HG03520 (cell line): ENCODE measurements at regions not wholly inside any gene's neighbourhood (a gene's known extent, or its start where the extent isn't known, plus 50 kb on each side); places are given as distances from the start of the nearest gene placed in this dataset.
"Not testable (repeated sequence)": the region's sequence is repeated elsewhere in the genome, so short reads cannot be mapped to it uniquely, and the experiment has no call there.

Experiments
- ATAC-seq: cut with Tn5 transposase; IDR thresholded peaks from one replicate; pipeline ENCODE4 v1.9.1; 2021; ENCODE audit warnings: mild to moderate bottlenecking, moderate library complexity; ENCODE audit not compliant: unreplicated experiment

- peak; percentile 79 for ATAC-seq
Observed at GRCh38 chr7:32691965-32692815, 196.9 kb downstream of the AVL9 start.

- ATAC-seq, result not testable (repeated sequence)
Observed at GRCh38 chr7:32688092-32688491, 192.8 kb downstream of the AVL9 start.

GRCh38 chr7:32681174-32681518, 185.9 kb downstream of the AVL9 start:
- ATAC-seq, result no peak

GRCh38 chr7:32680259-32681173, 185.2 kb downstream of the AVL9 start:
- ATAC-seq, result no peak

- ATAC-seq, result no peak
Observed at GRCh38 chr7:32679192-32679591, 183.9 kb downstream of the AVL9 start.

- ATAC-seq, result no peak
Observed at GRCh38 chr7:32677593-32677992, 182.3 kb downstream of the AVL9 start.

GRCh38 chr7:32676249-32676941, 181.1 kb downstream of the AVL9 start:
- ATAC-seq, result no peak

GRCh38 chr7:32673275-32673983, 178.1 kb downstream of the AVL9 start:
- ATAC-seq, result no peak

GRCh38 chr7:32670110-32671025, 175.1 kb downstream of the AVL9 start:
- no peak for ATAC-seq

- not testable (repeated sequence) for ATAC-seq
Observed at GRCh38 chr7:32669173-32669870, 174.0 kb downstream of the AVL9 start.

- not testable (repeated sequence) for ATAC-seq
Observed at GRCh38 chr7:32668387-32669097, 173.3 kb downstream of the AVL9 start.

GRCh38 chr7:32667586-32667985, 172.3 kb downstream of the AVL9 start:
- ATAC-seq, result not testable (repeated sequence)

- not testable (repeated sequence) for ATAC-seq
Observed at GRCh38 chr7:32663805-32664211, 168.5 kb downstream of the AVL9 start.

- not testable (repeated sequence) for ATAC-seq
Observed at GRCh38 chr7:32662509-32662908, 167.2 kb downstream of the AVL9 start.

- no peak for ATAC-seq
Observed at GRCh38 chr7:32661929-32662328, 166.6 kb downstream of the AVL9 start.

- no peak for ATAC-seq
Observed at GRCh38 chr7:32661501-32661900, 166.2 kb downstream of the AVL9 start.

- ATAC-seq, result no peak
Observed at GRCh38 chr7:32660936-32661335, 165.6 kb downstream of the AVL9 start.

- ATAC-seq, result no peak
Observed at GRCh38 chr7:32659853-32660252, 164.6 kb downstream of the AVL9 start.
